HG03280 (cell line): ENCODE measurements at regions not wholly inside any gene's neighbourhood (a gene's known extent, or its start where the extent isn't known, plus 50 kb on each side); places are given as distances from the start of the nearest gene placed in this dataset.

Experiments
- ATAC-seq: cut with Tn5 transposase; IDR thresholded peaks from one replicate; pipeline ENCODE4 v1.9.1; 2021; ENCODE audit warnings: mild to moderate bottlenecking, moderate library complexity; ENCODE audit not compliant: unreplicated experiment

DNA sequence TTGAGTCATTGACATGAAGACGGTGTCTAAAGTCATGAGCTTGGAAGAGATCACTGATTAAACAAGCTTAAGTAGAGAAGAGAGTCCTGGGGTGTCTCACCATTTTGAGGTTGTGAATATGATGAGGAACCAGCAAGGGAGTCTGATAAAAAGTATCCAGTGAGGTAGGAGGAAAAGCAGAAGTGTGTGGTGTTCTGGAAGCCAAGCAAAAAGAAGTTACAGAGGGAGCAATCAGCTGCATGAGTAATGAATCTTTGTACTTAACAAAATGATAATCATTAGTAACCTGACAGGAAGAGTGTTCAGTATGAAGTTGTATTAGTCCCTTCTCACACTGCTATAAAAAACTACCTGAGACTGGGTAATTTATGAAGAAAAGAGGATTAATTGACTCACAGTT lies 131.3 kb downstream of the C11orf87 start:
- no peak for ATAC-seq

DNA sequence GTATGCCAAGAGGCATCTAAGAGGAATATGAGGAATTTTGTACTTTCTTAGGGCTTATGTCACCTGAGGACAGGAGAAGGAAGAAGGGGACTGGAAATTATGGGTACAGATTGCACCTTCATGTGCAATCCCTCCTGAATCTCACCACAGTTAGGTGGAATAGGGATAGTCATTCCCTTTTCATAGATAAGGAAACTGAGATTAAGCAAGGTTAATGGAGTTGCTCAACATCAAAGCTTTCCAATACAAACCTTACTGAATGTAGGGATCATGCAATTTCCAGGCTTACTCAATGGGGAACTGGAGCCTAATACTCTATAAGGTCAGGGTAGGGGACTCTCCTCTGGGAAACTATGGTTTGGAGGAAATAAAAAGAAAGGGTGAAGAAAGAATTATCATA lies 133.0 kb downstream of the C11orf87 start:
- no peak for ATAC-seq

DNA sequence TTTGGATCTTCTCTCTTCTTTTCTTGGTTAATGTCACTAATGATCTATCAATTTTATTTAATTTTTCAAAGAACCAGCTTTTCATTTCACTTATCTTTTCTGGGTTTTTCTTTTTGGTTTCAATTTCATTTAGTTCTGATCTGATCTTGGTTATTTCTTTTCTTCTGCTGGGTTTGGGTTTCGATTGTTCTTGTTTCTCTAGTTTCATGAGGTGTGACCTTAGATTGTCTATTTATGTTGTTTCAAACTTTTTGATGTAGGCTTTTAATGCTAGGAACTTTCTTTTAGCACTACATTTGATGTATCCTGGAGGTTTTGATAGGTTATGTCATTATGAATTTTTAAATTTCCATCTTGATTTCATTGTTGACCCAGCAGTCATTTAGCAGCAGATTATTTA lies 142.3 kb downstream of the C11orf87 start:
- ATAC-seq: no peak

DNA sequence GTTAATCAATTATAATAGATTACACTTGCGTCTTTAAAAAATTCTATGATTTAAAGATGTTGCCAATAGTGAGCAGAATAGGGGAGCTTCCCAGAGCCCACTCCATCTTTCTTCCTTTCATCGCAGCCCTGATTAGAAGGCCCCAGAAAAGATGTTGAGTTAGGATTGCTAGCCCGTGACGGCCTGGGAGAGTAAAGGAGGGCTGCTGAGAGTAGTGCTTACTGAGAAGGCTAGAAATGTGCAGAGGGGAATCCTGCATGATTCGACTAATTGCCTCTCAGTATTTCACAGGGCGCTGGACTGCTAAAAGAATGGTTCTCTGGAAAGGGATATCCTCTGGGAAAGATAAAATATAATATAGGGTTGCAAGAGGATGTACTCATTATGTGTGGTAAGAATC lies 160.5 kb downstream of the C11orf87 start:
- ATAC-seq: no peak

DNA sequence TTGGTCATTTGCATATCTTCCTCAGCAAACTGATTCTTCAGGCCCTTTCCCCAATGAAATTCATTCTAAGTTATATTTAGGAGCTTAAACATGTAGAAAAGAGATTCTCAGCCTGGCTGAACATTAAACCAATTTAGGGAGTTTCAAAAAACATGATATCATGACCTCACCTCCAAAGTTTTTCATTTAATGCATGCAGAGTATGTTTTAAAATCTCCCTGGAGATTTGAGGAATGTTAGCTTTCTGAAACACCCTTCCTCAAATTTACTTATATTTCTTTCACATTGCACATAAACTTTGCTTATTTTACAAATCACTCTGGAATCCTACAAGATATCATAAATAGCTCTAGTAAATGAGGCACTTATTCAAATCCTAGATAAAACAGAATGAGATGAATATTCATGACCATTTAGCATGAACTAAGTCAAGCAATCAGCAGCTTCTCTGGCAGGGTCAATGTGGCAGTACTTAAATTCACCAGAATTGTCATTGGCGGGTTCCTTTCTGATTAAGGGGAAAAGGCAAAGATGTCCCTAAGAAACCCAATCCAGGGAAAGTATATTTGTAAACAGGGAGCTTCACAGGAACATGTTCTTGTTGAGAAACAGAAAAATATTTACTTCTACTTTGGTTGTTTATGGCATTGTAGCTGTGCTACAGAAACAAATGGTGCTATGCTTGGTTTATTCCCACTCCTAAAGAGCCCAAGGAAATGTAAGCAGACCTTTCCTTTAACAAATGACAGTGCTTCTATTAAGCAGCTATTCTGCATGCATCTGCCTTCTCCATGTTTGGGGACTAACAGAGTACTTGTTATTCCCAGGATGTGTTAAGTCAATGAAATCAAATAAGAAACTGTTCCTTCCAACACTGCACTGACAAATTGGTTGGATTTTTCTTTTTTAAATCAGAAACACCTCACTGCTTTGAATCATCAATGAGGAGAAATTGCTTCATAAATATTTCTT lies 162.3 kb downstream of the C11orf87 start:
- ATAC-seq: no peak

DNA sequence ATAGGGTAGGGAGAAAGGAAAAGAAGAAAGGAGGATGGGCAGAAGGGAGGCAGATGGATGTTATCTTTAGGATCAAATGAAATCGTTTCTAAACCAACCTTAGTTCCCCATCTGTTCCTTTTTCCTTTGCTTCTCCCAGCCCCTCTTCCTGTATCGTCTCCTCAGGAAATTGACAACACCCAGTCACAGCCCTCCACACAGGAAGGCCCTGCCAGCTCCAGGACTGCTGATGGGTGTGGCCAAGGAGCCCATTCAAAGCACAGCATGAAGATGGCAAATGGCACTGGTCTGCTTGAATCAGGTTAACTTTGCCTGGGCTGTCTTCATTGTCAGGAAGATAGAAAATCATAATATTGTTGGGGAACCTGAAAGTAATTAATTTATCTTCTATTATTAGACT lies 164.8 kb downstream of the C11orf87 start:
- no peak for ATAC-seq

DNA sequence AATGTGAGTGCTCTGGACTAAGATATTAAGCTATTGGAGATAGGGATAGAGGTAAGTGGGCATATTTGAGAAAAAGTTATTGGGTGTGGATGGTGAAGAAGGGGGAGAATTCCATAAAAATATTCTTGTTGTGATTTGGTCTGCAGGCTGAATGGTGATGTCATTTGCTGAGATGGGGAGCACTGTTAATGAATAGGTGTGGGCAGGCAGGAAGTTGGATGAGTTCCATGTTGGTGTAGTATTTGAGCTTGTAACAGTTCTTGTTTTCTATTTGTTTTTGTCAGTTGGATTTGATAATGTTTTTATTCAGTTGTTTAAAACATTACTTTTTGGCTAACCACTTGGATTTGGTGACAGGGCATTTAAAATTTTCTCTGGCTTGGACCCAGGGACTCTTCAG lies 168.8 kb downstream of the C11orf87 start:
- ATAC-seq: no peak

DNA sequence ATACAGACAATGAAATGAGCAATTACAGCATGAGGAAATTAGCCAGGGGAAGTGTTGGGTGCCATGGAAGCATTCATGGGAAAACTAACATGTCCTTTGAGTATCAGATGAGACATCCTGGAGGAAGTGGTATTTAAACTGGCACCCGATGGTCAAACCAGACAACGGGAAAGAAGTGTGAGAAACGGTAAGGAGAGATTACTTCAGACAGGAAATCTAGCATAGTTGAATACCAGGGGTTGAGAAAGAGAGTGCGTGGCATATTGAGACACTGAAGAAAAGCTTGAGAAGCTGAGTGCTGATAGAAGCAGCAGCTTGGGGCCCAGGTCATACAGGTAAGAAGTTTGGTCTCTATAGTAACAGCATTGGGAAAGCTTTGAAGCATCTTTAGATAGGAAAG lies 175.3 kb downstream of the C11orf87 start:
- no peak for ATAC-seq

DNA sequence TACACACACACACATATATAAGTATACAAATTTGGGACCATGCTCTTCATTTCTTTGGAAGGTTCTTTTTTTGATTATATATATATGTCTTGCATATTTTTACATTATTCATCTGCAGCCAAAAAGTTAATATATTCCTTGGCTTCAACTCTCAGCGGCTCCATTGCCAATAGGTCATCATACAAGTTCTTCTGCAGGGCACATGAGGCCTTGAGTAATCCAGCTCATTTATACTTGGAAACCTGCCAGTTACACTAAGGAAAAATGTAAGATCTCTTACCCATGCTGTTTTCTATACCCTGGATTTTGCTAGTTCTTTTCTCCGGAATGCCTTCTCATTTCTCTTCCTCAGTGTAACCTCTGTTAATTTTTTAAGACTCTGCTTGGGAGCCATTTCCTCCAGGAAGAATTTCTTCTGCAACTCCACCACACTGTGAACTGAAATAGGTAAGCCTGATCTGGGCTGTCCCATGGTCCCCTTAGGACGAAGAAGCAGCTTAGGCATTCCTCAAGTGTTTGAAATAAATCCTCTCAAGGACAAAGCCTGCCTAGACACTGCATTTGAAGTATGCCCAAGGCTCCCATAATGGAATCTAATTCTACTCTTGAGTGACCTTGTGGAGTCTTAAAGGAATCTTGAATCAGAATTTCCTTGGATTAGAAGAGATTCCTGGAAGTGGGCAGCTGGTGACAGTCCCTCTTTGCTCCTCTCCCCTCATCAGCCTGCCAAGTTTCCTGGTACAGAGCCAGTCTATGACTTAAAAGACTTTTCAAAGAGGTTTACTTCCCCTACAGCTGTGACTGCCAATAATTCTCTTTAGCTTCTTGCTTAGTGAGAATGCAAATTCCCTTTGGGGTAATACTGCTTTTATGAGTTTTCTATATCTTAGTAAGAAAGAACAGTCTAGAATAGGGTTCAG lies 182.8 kb downstream of the C11orf87 start:
- no peak for ATAC-seq

DNA sequence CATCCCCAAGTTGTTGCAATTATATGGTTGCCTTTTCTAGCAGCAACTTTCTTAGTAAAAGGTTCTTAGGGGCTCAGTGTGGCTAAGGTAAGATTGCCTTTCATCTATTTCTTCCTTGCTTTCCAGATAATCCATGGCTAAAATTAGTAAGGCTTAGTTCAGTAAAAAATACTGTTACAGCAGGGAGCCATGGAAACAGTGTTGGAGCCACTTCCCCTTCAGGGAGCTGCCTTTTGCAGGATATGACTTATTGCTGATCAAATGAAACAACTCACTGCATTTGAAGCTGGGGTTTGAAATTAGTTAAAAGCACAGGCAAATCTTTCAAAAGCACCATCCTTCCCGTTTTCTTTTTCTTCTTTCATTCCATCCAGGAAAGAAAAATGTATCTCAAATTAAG lies 184.3 kb downstream of the C11orf87 start:
- no peak for ATAC-seq

DNA sequence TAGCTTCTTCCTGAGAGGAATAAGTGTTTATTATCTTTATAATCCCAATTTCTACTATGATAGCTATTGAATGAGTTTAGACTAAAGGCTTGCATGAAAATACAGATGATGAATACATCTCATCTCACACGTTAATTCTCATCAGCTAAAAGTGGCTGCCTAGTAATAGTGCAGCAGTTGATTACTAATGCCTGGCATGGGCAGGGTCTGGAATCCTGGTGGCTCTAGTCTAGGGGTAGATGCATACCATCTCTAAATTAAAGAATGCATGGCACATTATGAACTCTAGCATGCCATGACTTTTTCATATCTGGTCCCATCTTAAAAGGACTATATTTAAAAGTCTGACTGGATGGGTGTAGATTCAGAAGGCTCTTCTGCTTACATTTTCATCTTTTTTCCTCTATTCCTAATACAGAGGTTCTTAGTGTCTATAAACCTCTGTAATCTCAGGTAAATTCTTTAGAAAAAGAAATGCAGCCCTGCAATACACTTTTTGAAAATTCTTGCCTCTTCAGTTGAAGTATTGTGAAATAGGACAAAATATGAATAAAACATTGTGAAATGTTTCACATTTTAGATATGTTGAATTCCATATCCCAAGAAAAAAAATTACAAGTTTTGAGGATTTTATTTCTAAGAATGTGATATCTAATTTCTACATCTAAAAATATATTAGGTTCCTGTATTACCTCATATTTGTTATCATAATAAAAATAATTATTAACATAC lies 187.6 kb downstream of the C11orf87 start:
- ATAC-seq: no peak

DNA sequence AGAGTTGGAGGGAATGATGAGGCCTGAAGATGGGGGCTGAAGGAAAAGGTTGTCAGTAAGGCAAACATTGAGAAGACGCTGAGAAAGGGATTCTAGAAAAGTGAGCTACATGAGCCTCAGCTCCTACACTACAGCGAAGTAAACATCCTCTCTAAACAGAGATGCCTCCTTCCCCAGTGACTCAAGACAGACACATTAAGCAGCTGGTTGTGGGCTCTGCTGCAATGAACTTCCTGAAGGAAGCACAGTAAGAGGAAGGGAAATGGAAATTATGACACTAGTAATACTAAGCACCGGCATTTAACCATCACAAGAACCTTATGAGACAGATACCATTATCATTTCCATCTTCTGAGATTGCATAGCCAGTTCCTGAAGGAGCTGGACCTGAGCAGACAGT lies 190.5 kb downstream of the C11orf87 start:
- ATAC-seq: no peak

DNA sequence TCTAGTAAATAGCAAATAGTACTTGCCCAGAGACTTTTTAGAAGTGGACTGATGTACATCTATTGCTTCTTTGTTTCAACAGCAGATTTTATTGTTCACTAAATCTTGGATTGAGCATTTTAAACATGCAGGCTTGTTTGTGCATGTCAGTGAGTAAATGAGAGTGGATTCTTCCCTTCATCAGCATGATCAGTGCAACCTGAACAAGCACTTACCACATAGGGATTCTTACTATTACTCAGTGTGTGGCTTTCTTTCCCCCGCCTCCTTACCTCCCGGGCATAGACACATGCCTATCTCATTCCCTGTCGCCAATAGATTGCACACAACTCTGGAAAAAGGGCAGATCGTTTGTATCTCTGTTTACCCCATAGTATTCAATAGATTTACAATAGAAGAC lies 197.5 kb downstream of the C11orf87 start:
- no peak for ATAC-seq

DNA sequence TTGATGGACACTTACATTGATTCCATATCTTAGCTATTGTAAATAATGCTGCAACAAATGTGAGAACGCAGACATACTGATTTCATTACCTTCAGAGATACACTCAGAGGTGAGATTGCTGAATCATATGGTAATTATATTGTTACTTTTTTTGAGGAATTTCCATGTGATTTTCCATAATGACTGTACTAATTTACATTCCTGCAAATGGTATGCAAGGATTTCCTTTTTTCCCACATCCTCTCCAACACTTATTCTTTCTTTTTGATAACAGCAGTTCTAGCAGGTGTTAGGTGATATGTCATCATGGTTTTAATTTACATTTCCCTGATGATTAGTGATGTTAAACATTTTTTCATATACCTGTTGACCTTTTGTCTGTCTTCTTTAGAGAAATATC lies 207.7 kb downstream of the C11orf87 start:
- no peak for ATAC-seq

DNA sequence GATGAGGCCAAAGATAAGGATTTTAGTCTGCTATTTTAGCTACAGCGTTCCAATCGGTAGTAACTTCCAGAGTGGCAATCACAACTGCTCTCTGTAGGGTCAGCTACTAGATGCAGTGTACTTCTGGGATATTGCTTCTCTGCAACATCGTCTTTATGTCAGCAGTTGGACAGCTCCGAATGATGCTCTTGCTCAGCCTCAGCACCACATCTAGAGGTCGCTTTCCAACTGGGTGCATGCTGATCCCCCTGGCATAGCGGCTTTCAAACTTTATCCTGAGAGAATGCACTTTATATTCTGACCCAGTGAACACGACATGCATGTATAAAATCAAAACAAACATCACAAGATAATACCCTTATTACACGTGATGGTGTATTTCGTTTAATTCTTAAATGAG lies 219.6 kb downstream of the C11orf87 start:
- ATAC-seq: no peak

DNA sequence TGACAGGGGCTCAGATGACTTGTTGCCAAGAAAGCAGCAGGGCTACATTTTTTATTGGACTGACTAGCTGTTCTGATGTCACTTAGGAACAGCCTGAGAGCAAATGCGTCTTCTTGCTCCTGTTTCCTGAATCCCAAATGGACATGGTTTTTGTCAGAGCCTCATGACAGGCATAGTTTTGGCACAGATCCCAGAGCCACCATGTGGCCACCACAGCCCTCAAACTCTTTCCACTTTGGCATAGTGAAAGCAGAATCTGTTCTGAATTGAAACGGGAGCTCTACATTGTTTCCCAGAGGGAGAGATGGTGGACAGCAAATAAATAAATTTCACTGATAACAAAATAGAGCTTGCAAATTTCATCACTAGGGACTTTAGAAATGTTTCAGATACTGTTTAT lies 222.2 kb downstream of the C11orf87 start:
- no peak for ATAC-seq

DNA sequence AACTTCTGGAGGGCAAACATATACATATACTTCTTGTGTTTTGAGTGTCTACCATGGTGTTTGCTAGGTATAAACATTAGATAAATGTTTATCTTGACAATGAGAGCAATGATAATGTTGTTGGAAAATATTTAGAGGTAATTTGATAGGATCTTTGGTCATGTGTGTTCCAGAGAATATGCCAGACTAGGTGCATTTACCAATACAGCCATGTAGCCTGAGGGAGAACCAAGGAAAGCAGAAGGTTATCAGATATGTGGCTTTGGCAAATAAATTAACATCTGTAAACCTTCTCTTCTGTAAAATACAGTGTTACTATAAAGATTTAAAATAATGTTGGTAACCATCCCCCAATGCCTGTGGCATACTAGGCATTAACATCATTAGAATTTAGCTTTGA lies 226.8 kb downstream of the C11orf87 start:
- ATAC-seq: no peak

DNA sequence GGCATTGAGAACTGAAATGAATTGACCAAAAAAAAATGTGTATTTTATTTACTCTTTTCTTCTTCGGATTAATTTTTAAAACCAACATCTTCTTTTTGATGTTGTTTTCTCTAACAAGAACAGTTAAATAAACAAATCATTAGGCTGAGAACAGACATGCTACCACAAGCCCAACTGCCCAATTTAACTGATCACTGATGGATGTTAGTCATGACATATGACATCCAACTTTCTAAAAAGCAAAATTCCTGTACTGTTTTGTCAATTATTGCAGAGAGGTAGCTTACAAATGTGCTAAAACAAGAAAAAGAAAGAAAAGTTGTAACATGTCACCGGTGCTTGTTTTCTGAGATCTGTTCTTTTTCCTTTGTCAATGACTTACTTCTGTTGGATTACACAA lies 232.1 kb downstream of the C11orf87 start:
- no peak for ATAC-seq

DNA sequence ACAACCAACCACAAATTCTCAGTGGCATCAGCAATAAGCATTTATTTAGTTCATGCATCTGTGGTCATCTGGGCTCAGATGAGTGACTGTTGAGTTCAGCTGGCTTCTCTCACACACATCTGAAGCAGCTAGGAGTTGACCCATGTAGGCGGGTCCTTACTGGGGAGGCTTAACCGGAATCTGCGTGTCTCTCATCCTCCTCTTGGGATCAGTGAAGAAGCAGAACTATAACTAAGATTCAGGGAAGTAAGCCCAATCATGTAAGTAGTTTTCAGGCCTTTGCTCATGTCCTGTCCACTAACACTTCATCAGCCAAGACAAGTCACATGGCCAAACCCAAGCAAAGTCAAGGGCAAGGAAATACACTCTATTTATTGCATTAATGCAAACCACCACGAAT lies 236.2 kb downstream of the C11orf87 start:
- ATAC-seq: no peak

DNA sequence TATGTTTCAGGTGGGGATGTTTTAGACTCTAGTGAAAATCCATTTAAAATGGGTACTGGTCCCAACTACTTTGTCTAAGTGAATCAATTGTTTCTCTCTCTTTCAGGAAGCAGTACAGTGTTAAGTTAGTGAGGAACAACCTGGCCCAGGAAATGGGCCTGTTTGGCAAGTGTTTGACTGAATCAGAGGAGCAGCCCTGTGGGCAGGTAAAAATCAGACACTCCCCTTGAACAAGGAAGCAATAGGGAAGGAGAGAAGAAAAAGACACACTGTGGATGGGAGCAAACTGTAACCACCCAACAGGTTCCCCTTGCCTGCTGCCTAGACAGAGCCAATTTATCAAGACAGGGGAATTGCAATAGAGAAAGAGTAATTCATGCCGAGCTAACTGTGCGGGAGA lies 245.7 kb downstream of the C11orf87 start:
- no peak for ATAC-seq

DNA sequence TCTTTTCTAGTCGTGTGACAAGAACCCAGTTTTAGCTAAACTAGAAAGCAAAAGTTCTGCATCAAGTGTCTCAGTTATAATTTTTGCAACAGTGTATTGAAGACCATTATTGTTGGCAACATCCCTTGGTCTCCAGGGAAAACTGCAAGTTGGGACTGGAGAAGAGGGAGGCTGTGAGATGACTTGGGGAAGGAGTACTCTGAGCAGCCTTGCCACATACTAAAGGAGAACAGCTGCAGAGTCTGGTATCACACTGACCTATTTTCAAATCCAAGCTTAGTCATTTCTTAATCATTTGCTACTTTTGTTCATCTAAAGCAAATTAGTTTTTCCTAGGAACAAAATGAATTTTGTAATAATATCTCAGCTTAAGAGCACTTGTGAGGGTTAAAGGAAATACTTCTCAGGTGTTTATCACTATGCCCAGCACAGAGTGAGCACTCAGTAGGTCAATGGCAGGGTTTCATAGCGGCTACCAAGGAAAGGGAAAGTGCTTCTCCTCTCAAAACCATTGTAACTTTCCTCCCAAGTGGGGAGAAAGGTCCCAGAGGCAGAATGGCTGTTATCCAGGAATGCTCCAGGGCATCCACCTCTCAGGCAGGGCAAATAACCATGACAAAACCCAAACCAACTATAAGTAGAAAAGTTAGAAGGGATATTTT lies 247.1 kb downstream of the C11orf87 start:
- ATAC-seq: no peak
